HepG2 (cell line): ENCODE measurements at regions not wholly inside any gene's neighbourhood (a gene's known extent, or its start where the extent isn't known, plus 50 kb on each side); places are given as distances from the start of the nearest gene placed in this dataset.

ENCODE experiments used
- GATA4 ChIP-seq: sonication (generic); IDR thresholded peaks from 2 replicates; pipeline ENCODE4 v1.6.1; 2016; ENCODE audit warnings: antibody characterized with exemption, low read depth, borderline replicate concordance
- HMG20B ChIP-seq: conservative IDR thresholded peaks from 2 replicates; pipeline ENCODE4 v1.6.1; 2016; ENCODE audit warnings: missing genetic modification reagents, missing compliant biosample characterization
- HNF4A ChIP-seq: sonication (generic); formaldehyde crosslinking; IDR thresholded peaks from 2 replicates; pipeline ENCODE4 v1.4.0; 2020; ENCODE audit warnings: missing genetic modification reagents
- ISL2 ChIP-seq: sonication (generic); formaldehyde crosslinking; IDR thresholded peaks from 2 replicates; pipeline ENCODE4 v1.5.0; 2020; ENCODE audit warnings: missing genetic modification reagents
- MAFG ChIP-seq: sonication (generic); formaldehyde crosslinking; IDR thresholded peaks from 2 replicates; pipeline ENCODE4 v1.5.1; 2020; ENCODE audit warnings: mild to moderate bottlenecking, missing genetic modification reagents
- NCOR1 ChIP-seq: fragments of 200-600 bp; sonication (generic); IDR thresholded peaks from 2 replicates; pipeline ENCODE4 v1.7.0; 2017; ENCODE audit warnings: antibody characterized with exemption, low read length, borderline replicate concordance
- NR2C2 ChIP-seq: sonication (generic); formaldehyde crosslinking; IDR thresholded peaks from 2 replicates; pipeline ENCODE4 v1.4.0; 2020; ENCODE audit warnings: missing genetic modification reagents, mild to moderate bottlenecking, moderate library complexity, borderline replicate concordance
- NR2F6 ChIP-seq, 2 experiments: IDR thresholded peaks; 2 replicates each; pipeline ENCODE4 v1.6.1; 2016; ENCODE audit warnings: antibody characterized with exemption in 1 of 2, mild to moderate bottlenecking in 1 of 2
- PHB2 ChIP-seq: fragments of 450-650 bp; IDR thresholded peaks from 2 replicates; pipeline ENCODE4 v1.6.1; 2018; ENCODE audit not compliant: partially characterized antibody
- RARA ChIP-seq: IDR thresholded peaks from 2 replicates; pipeline ENCODE4 v1.6.1; 2016; ENCODE audit warnings: missing genetic modification reagents, missing compliant biosample characterization
- SMAD1 ChIP-seq: sonication (generic); formaldehyde crosslinking; IDR thresholded peaks from 2 replicates; pipeline ENCODE4 v1.4.0; 2020; ENCODE audit warnings: missing genetic modification reagents, low read depth, mild to moderate bottlenecking, borderline replicate concordance
- SNAPC2 ChIP-seq: sonication (generic); formaldehyde crosslinking; IDR thresholded peaks from 2 replicates; pipeline ENCODE4 v1.8.1; 2022; ENCODE audit warnings: mild to moderate bottlenecking, missing genetic modification reagents
- ZC3H13 ChIP-seq: sonication (generic); formaldehyde crosslinking; IDR thresholded peaks from 2 replicates; pipeline ENCODE4 v1.8.1; 2023; ENCODE audit warnings: mild to moderate bottlenecking, missing genetic modification reagents, moderate library complexity
- ZNF20 ChIP-seq: sonication (generic); formaldehyde crosslinking; IDR thresholded peaks from 2 replicates; pipeline ENCODE4 v1.4.0; 2020; ENCODE audit warnings: mild to moderate bottlenecking, moderate library complexity, missing genetic modification reagents
- ZNF317 ChIP-seq: sonication (generic); formaldehyde crosslinking; IDR thresholded peaks from 2 replicates; pipeline ENCODE4 v1.5.0; 2020; ENCODE audit warnings: mild to moderate bottlenecking, missing genetic modification reagents
- ZNF33A ChIP-seq: sonication (generic); formaldehyde crosslinking; IDR thresholded peaks from 2 replicates; pipeline ENCODE4 v1.5.1; 2020; ENCODE audit warnings: missing genetic modification reagents, mild to moderate bottlenecking, moderate library complexity, borderline replicate concordance
- ZNF460 ChIP-seq: sonication (generic); formaldehyde crosslinking; IDR thresholded peaks from 2 replicates; pipeline ENCODE4 v1.5.1; 2020; ENCODE audit warnings: missing genetic modification reagents, mild to moderate bottlenecking, borderline replicate concordance
- ZNF563 ChIP-seq: sonication (generic); formaldehyde crosslinking; IDR thresholded peaks from 2 replicates; pipeline ENCODE4 v1.8.0; 2022; ENCODE audit warnings: mild to moderate bottlenecking, moderate library complexity, missing genetic modification reagents
- ZSCAN31 ChIP-seq: sonication (generic); formaldehyde crosslinking; IDR thresholded peaks from 2 replicates; pipeline ENCODE4 v1.5.0; 2020; ENCODE audit warnings: low read depth, mild to moderate bottlenecking, missing genetic modification reagents
- ZZZ3 ChIP-seq: sonication (generic); formaldehyde crosslinking; IDR thresholded peaks from 2 replicates; pipeline ENCODE4 v1.4.0; 2020; ENCODE audit warnings: missing genetic modification reagents, mild to moderate bottlenecking, borderline replicate concordance
- TF ChIP-seq, protein P1 (sequence below): sonication (generic); formaldehyde crosslinking; IDR thresholded peaks from 2 replicates; pipeline ENCODE4 v1.5.0; 2020; ENCODE audit warnings: missing genetic modification reagents
- TF ChIP-seq, protein P2 (sequence below): sonication (generic); formaldehyde crosslinking; IDR thresholded peaks from 2 replicates; pipeline ENCODE4 v1.4.0; 2020; ENCODE audit warnings: mild to moderate bottlenecking, missing genetic modification reagents
- TF ChIP-seq, protein P3 (sequence below): sonication (generic); formaldehyde crosslinking; IDR thresholded peaks from 2 replicates; pipeline ENCODE4 v1.8.0; 2022; ENCODE audit warnings: missing genetic modification reagents, mild to moderate bottlenecking, inconsistent platforms, borderline replicate concordance
- TF ChIP-seq, protein P4 (sequence below): sonication (generic); formaldehyde crosslinking; IDR thresholded peaks from 2 replicates; pipeline ENCODE4 v1.9.0; 2022; ENCODE audit warnings: missing genetic modification reagents, mild to moderate bottlenecking, borderline replicate concordance
- TF ChIP-seq, protein P5 (sequence below): IDR thresholded peaks from 2 replicates; pipeline ENCODE4 v1.6.1; 2016; ENCODE audit warnings: mild to moderate bottlenecking, missing biosample characterization, missing genetic modification reagents
- TF ChIP-seq, protein P6 (sequence below): sonication (generic); formaldehyde crosslinking; IDR thresholded peaks from 2 replicates; pipeline ENCODE4 v1.8.1; 2023; ENCODE audit warnings: mild to moderate bottlenecking, moderate library complexity, missing genetic modification reagents

DNA sequence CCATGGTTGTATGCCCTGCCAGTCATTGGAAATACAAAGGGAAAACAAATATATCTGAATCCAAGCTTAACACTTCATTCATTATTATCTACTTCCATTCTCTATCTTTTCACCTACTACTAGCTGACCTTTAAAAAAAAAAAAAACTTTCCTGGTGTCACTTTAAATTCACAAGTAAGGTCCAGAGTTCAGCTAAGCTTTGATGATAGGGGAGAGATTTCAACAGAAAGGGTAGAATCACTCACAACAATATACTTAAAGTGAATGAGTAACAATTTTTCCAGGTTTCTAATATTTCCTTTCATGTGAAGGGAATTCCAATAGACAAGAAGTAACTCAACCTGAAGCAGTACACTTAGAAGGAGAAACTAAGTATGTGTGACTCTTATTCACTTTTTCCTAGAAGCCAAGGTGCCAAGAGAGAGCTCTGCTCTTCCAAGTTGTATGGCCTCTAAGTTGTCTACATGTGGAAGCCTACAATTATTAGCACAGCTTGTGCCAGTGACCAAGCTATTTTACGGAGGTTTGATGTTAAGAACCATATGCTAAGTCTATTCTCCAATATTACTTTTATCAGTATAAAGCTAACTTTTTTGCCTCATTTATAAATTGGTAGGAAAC is 371.7 kb downstream of the TENT5A start (continued):
- peak; percentile 40; the same call in 1 of the 2 replicates for TF ChIP-seq ISL2
- TF ChIP-seq NR2F6 (IDR thresholded peaks at IDR 0.05), result peak; percentile 79
- peak; percentile 64; the same call in 1 of the 2 replicates for TF ChIP-seq NR2F6 (CRISPR knock-in tag; IDR thresholded peaks at IDR 0.05)
- TF ChIP-seq, protein P1, sequence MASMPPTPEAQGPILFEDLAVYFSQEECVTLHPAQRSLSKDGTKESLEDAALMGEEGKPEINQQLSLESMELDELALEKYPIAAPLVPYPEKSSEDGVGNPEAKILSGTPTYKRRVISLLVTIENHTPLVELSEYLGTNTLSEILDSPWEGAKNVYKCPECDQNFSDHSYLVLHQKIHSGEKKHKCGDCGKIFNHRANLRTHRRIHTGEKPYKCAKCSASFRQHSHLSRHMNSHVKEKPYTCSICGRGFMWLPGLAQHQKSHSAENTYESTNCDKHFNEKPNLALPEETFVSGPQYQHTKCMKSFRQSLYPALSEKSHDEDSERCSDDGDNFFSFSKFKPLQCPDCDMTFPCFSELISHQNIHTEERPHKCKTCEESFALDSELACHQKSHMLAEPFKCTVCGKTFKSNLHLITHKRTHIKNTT (CRISPR knock-in tag), result no peak
- TF ChIP-seq HNF4A, result peak; percentile 83
- no peak for TF ChIP-seq HMG20B
- TF ChIP-seq ZNF20 (CRISPR knock-in tag), result no peak
- no peak for TF ChIP-seq PHB2
- no peak for TF ChIP-seq MAFG (CRISPR knock-in tag)
- no peak for TF ChIP-seq ZNF563 (CRISPR knock-in tag)
- TF ChIP-seq, protein P2, sequence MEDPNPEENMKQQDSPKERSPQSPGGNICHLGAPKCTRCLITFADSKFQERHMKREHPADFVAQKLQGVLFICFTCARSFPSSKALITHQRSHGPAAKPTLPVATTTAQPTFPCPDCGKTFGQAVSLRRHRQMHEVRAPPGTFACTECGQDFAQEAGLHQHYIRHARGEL (CRISPR knock-in tag), result no peak
- TF ChIP-seq, protein P3, sequence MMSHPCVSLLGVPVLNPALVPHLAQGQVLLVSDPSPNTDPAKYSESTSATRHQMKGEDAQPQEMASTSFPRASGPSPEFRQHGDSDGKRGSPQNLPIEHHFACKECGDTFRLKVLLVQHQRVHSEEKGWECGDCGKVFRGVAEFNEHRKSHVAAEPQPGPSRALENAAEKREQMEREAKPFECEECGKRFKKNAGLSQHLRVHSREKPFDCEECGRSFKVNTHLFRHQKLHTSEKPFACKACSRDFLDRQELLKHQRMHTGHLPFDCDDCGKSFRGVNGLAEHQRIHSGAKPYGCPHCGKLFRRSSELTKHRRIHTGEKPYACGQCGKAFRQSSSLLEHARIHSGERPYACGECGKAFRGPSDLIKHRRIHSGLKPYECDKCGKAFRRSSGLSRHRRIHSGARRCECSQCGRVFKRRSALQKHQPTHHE (CRISPR knock-in tag), result no peak
- TF ChIP-seq ZC3H13 (CRISPR knock-in tag), result no peak
- no peak for TF ChIP-seq SNAPC2 (CRISPR knock-in tag)
- TF ChIP-seq, protein P4, sequence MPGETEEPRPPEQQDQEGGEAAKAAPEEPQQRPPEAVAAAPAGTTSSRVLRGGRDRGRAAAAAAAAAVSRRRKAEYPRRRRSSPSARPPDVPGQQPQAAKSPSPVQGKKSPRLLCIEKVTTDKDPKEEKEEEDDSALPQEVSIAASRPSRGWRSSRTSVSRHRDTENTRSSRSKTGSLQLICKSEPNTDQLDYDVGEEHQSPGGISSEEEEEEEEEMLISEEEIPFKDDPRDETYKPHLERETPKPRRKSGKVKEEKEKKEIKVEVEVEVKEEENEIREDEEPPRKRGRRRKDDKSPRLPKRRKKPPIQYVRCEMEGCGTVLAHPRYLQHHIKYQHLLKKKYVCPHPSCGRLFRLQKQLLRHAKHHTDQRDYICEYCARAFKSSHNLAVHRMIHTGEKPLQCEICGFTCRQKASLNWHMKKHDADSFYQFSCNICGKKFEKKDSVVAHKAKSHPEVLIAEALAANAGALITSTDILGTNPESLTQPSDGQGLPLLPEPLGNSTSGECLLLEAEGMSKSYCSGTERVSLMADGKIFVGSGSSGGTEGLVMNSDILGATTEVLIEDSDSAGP (CRISPR knock-in tag), result no peak
- TF ChIP-seq, protein P5, sequence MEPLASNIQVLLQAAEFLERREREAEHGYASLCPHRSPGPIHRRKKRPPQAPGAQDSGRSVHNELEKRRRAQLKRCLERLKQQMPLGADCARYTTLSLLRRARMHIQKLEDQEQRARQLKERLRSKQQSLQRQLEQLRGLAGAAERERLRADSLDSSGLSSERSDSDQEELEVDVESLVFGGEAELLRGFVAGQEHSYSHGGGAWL, result no peak
- TF ChIP-seq NCOR1, result peak; percentile 38; the same call in 1 of the 2 replicates
- no peak for TF ChIP-seq ZSCAN31 (CRISPR knock-in tag)
- no peak for TF ChIP-seq ZNF460
- TF ChIP-seq ZNF317 (CRISPR knock-in tag), result no peak
- TF ChIP-seq GATA4, result no peak
- TF ChIP-seq ZNF33A (CRISPR knock-in tag), result no peak
- no peak; the same call in 1 of the 2 replicates for TF ChIP-seq NR2C2
- TF ChIP-seq RARA (CRISPR knock-in tag), result peak; percentile 62
- no peak for TF ChIP-seq ZZZ3 (CRISPR knock-in tag)
- TF ChIP-seq, protein P6, sequence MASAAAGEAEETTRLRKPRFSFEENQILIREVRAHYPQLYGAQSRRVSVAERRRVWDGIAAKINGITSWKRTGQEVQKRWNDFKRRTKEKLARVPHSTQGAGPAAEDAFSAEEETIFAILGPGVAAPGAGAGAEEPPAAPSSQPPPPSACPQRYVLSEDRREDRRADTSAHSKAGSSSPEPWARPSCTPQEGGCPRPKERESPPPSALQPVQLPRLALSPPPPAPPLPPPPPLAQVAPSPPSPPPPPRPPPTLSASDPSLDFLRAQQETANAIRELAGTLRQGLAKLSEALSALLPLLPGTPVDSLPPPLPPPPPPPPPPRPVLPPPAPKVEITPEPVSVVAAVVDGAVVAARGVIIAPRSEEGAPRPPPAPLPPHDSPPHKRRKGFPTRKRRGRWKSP (CRISPR knock-in tag), result no peak
- no peak for TF ChIP-seq SMAD1 (CRISPR knock-in tag)
